ENCODE measurements at regions not wholly inside any gene's neighbourhood (a gene's known extent, or its start where the extent isn't known, plus 50 kb on each side); places are given as distances from the start of the nearest gene placed in this dataset.

DNA sequence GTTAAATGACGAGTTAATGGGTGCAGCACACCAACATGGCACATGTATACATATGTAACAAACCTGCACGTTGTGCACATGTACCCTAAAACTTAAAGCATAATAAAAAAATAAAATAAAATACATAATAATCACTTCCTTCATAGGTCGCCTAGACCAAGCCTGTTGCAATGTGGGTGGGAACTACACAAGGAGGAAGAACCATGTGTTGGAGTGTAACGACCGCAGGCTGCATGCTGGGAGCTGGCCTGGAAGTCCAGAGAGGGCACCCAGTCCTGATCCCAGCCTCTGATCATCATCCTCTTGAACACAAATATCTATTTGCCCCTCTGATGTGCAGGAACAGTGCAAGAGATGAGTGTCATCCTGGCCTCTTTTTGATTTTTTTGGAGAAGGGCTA, 224.7 kb upstream of the ASIC2 start (continued):
- TF ChIP-seq, protein P1, sequence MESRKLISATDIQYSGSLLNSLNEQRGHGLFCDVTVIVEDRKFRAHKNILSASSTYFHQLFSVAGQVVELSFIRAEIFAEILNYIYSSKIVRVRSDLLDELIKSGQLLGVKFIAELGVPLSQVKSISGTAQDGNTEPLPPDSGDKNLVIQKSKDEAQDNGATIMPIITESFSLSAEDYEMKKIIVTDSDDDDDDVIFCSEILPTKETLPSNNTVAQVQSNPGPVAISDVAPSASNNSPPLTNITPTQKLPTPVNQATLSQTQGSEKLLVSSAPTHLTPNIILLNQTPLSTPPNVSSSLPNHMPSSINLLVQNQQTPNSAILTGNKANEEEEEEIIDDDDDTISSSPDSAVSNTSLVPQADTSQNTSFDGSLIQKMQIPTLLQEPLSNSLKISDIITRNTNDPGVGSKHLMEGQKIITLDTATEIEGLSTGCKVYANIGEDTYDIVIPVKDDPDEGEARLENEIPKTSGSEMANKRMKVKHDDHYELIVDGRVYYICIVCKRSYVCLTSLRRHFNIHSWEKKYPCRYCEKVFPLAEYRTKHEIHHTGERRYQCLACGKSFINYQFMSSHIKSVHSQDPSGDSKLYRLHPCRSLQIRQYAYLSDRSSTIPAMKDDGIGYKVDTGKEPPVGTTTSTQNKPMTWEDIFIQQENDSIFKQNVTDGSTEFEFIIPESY (CRISPR knock-in tag; IDR thresholded peaks at IDR 0.05) = no peak
- TF ChIP-seq NFE2L1 (CRISPR knock-in tag; IDR thresholded peaks at IDR 0.05; ENCODE audit: borderline replicate concordance) = no peak
- TF ChIP-seq EP300 (IDR thresholded peaks at IDR 0.05; ENCODE audit: low read depth in 2 of 2, low read length in 2 of 2) = no peak
- no peak for TF ChIP-seq EP300 (CRISPR knock-in tag; IDR thresholded peaks at IDR 0.05; ENCODE audit: borderline replicate concordance)
- TF ChIP-seq ZC3H4 (CRISPR knock-in tag; IDR thresholded peaks at IDR 0.05; ENCODE audit: borderline replicate concordance) = no peak
- TF ChIP-seq KMT2B (CRISPR knock-in tag; IDR thresholded peaks at IDR 0.05) = no peak

DNA sequence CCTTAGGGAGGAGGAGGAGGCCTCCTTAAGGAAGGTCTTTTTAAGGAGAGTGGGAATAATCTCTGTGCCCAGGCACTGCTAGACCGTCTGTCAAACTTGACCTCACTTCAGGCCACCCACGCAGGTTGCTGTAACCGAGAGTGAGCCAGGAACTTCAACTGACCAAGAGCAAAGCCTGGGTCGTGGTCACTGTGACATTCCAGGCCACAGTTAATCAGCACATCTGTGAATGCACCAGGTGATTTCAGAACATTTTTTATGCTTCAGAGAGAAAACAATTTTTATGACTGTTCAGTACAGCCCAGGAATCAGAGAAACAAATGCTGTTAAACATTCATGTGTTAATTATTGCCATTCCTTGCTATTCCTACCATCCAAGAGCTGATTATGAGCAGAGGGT, 226.6 kb upstream of the ASIC2 start:
- H3K9ac ChIP-seq (ENCODE audit: insufficient read depth, low read depth, low read length) = no peak overlapping the region
- no TSS peak for BruUV-seq (replicated peaks)
- no peak for ATAC-seq
- no peaks in the 10 kb centered on the region for H3K9me3 ChIP-seq (ENCODE audit: low read length)
- H3K36me3 ChIP-seq (replicated peaks in 1 of 2; ENCODE audit: control insufficient read depth in 1 of 2, insufficient read depth in 2 of 2, low read length in 2 of 2) = no peaks in the 10 kb centered on the region
- 17% methylated on average over 2 of the region's 4 CpGs for WGBS (ENCODE audit: low lambda C conversion rate)
- H2AFZ ChIP-seq (ENCODE audit: low read length) = no peak overlapping the region
- H3K79me2 ChIP-seq (ENCODE audit: insufficient read depth, low read length) = no peaks in the 10 kb centered on the region
- ChIA-PET POLR2A (no interaction called here), CTCF (ENCODE audit: low intra/inter-chr PET ratio, low total read pairs) (interaction anchor here (1.4 to 1.7 kb wide), 2 partner anchors 128 to 231 kb away, joined by 7 read pairs; no protein-coding TSS in a partner anchor)
- H4K20me1 ChIP-seq (ENCODE audit: insufficient read depth, low read length) = 0 out of 2 replicates have a peak, but pooled peaks cover 3% of the 10 kb centered on the region
- 0 out of 2 replicates have a peak, but pooled peaks cover 3% of the 10 kb centered on the region for H3K4me1 ChIP-seq (ENCODE audit: insufficient read depth, low read length)
- in situ Hi-C loops (cut with HindIII; ENCODE audit: extremely low pct_ligation_motif_present, low pct_unique_long_range_greater_than_20kb) (loop anchor here (10.0 to 25.0 kb wide), 2 partner anchors 225 to 482 kb away; no protein-coding TSS in a partner anchor), intact Hi-C loops (cut with micrococcal nuclease; ENCODE audit: unreplicated experiment) (no loop called here)
- no peak overlapping the region for H3K4me2 ChIP-seq (ENCODE audit: low read depth, low read length)
- TF ChIP-seq CBFB (CRISPR knock-in tag; IDR thresholded peaks at IDR 0.05) (no peak), NFE2 (CRISPR knock-in tag; IDR thresholded peaks at IDR 0.05) (no peak), TBP (CRISPR knock-in tag; IDR thresholded peaks at IDR 0.05) (no peak), AGO1 (IDR thresholded peaks at IDR 0.05; ENCODE audit: low read depth, low read length, poor library complexity, severe bottlenecking) (no peak), PAWR (CRISPR knock-in tag; IDR thresholded peaks at IDR 0.05; ENCODE audit: borderline replicate concordance) (no peak)
- TF ChIP-seq, protein P2, sequence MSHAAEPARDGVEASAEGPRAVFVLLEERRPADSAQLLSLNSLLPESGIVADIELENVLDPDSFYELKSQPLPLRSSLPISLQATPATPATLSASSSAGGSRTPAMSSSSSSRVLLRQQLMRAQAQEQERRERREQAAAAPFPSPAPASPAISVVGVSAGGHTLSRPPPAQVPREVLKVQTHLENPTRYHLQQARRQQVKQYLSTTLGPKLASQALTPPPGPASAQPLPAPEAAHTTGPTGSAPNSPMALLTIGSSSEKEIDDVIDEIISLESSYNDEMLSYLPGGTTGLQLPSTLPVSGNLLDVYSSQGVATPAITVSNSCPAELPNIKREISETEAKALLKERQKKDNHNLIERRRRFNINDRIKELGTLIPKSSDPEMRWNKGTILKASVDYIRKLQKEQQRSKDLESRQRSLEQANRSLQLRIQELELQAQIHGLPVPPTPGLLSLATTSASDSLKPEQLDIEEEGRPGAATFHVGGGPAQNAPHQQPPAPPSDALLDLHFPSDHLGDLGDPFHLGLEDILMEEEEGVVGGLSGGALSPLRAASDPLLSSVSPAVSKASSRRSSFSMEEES (CRISPR knock-in tag; IDR thresholded peaks at IDR 0.05) = no peak
- TF ChIP-seq, protein P3, sequence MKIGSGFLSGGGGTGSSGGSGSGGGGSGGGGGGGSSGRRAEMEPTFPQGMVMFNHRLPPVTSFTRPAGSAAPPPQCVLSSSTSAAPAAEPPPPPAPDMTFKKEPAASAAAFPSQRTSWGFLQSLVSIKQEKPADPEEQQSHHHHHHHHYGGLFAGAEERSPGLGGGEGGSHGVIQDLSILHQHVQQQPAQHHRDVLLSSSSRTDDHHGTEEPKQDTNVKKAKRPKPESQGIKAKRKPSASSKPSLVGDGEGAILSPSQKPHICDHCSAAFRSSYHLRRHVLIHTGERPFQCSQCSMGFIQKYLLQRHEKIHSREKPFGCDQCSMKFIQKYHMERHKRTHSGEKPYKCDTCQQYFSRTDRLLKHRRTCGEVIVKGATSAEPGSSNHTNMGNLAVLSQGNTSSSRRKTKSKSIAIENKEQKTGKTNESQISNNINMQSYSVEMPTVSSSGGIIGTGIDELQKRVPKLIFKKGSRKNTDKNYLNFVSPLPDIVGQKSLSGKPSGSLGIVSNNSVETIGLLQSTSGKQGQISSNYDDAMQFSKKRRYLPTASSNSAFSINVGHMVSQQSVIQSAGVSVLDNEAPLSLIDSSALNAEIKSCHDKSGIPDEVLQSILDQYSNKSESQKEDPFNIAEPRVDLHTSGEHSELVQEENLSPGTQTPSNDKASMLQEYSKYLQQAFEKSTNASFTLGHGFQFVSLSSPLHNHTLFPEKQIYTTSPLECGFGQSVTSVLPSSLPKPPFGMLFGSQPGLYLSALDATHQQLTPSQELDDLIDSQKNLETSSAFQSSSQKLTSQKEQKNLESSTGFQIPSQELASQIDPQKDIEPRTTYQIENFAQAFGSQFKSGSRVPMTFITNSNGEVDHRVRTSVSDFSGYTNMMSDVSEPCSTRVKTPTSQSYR (CRISPR knock-in tag; IDR thresholded peaks at IDR 0.05; ENCODE audit: borderline replicate concordance) = no peak
- no peak for FAIRE-seq
- H3K4me3 ChIP-seq (replicated peaks in 1 of 3; ENCODE audit: insufficient read depth in 1 of 3, low read depth in 2 of 3, low read length in 3 of 3) = no peak overlapping the region
- no peak overlapping the region for H3K27ac ChIP-seq (ENCODE audit: extremely low read length, insufficient read depth, low read length)
- no peak for DNase-seq (ENCODE audit: low spot score)
- H3K27me3 ChIP-seq (ENCODE audit: control insufficient read depth in 1 of 2, insufficient read depth in 2 of 2, low read length in 2 of 2) = no peaks in the 10 kb centered on the region

All from HepG2 (cell line).